IPS-18a (cell line): ENCODE measurements at regions not wholly inside any gene's neighbourhood (a gene's known extent, or its start where the extent isn't known, plus 50 kb on each side); places are given as distances from the start of the nearest gene placed in this dataset.

Experiments used
- H3K27ac ChIP-seq: one replicate; pipeline ENCODE4 v1.5.1; 2013; ENCODE audit warnings: low read length
- H3K27me3 ChIP-seq: one replicate; pipeline ENCODE4 v1.6.1; 2013; ENCODE audit warnings: mild to moderate bottlenecking, low read length; ENCODE audit not compliant: control insufficient read depth, insufficient read depth
- H3K36me3 ChIP-seq: one replicate; pipeline ENCODE4 v1.6.1; 2013; ENCODE audit warnings: low read depth, low read length; ENCODE audit not compliant: control insufficient read depth
- H3K4me1 ChIP-seq: one replicate; pipeline ENCODE4 v1.6.1; 2013; ENCODE audit warnings: low read depth, low read length; ENCODE audit not compliant: control insufficient read depth
- H3K4me3 ChIP-seq: one replicate; pipeline ENCODE4 v1.5.1; 2013; ENCODE audit warnings: low read length
- H3K9ac ChIP-seq: one replicate; pipeline ENCODE4 v1.6.1; 2013; ENCODE audit warnings: mild to moderate bottlenecking, low read length, moderate library complexity
- H3K9me3 ChIP-seq: one replicate; pipeline ENCODE4 v1.6.1; 2013; ENCODE audit warnings: low read depth, low read length; ENCODE audit not compliant: control insufficient read depth

GRCh38 chr10:120121768-120122167 lies 229.2 kb downstream of the SEC23IP start:
- H3K27me3 ChIP-seq: no peaks in the 10 kb centered on the region
- H3K4me3 ChIP-seq: no peak overlapping the region
- no peak overlapping the region for H3K27ac ChIP-seq
- H3K4me1 ChIP-seq: peaks cover 5% of the 10 kb centered on the region
- H3K36me3 ChIP-seq: no peaks in the 10 kb centered on the region
- H3K9ac ChIP-seq: no peak overlapping the region
- no peaks in the 10 kb centered on the region for H3K9me3 ChIP-seq

GRCh38 chr10:120131183-120131582 lies 238.7 kb downstream of the SEC23IP start:
- H3K36me3 ChIP-seq: no peaks in the 10 kb centered on the region
- no peaks in the 10 kb centered on the region for H3K27me3 ChIP-seq
- H3K9me3 ChIP-seq: no peaks in the 10 kb centered on the region
- H3K27ac ChIP-seq: no peak overlapping the region
- H3K4me1 ChIP-seq: peaks cover 21% of the 10 kb centered on the region
- H3K4me3 ChIP-seq: no peak overlapping the region
- H3K9ac ChIP-seq: no peak overlapping the region

- no peaks in the 10 kb centered on the region for H3K9me3 ChIP-seq
Observed at GRCh38 chr10:120132811-120133210, 240.3 kb downstream of the SEC23IP start.

GRCh38 chr10:120138689-120139088 lies 246.2 kb downstream of the SEC23IP start:
- Histone ChIP-seq H3K27me3 (no peaks in the 10 kb centered on the region), H3K27ac (no peak overlapping the region), H3K9me3 (no peaks in the 10 kb centered on the region), H3K36me3 (no peaks in the 10 kb centered on the region), H3K4me1 (no peaks in the 10 kb centered on the region), H3K4me3 (no peak overlapping the region), H3K9ac (no peak overlapping the region)

More at GRCh38 chr10:120132811-120133210, 240.3 kb downstream of the SEC23IP start:
- H3K4me1 ChIP-seq: peaks cover 6% of the 10 kb centered on the region
- no peaks in the 10 kb centered on the region for H3K36me3 ChIP-seq
- H3K4me3 ChIP-seq: no peak overlapping the region
- no peak overlapping the region for H3K27ac ChIP-seq
- H3K9ac ChIP-seq: no peak overlapping the region
- H3K27me3 ChIP-seq: no peaks in the 10 kb centered on the region

GRCh38 chr10:120145107-120145506 lies 252.6 kb downstream of the SEC23IP start:
- Histone ChIP-seq H3K9me3 (no peaks in the 10 kb centered on the region), H3K9ac (no peak overlapping the region), H3K36me3 (no peaks in the 10 kb centered on the region), H3K27me3 (no peaks in the 10 kb centered on the region), H3K4me1 (no peaks in the 10 kb centered on the region), H3K4me3 (no peak overlapping the region), H3K27ac (no peak overlapping the region)

- Histone ChIP-seq H3K4me1 (no peaks in the 10 kb centered on the region), H3K27me3 (no peaks in the 10 kb centered on the region), H3K4me3 (no peak overlapping the region), H3K9ac (no peak overlapping the region), H3K9me3 (no peaks in the 10 kb centered on the region), H3K36me3 (no peaks in the 10 kb centered on the region), H3K27ac (no peak overlapping the region)
Observed at GRCh38 chr10:120156614-120157274, 264.2 kb downstream of the SEC23IP start.

GRCh38 chr10:120161111-120161510 lies 268.6 kb downstream of the SEC23IP start:
- Histone ChIP-seq H3K9me3 (no peaks in the 10 kb centered on the region), H3K27ac (no peak overlapping the region), H3K36me3 (no peaks in the 10 kb centered on the region), H3K4me3 (no peak overlapping the region), H3K4me1 (no peaks in the 10 kb centered on the region), H3K9ac (no peak overlapping the region), H3K27me3 (no peaks in the 10 kb centered on the region)

GRCh38 chr10:120162471-120162870 lies 269.9 kb downstream of the SEC23IP start:
- H3K9me3 ChIP-seq: no peaks in the 10 kb centered on the region
- no peaks in the 10 kb centered on the region for H3K27me3 ChIP-seq
- no peaks in the 10 kb centered on the region for H3K36me3 ChIP-seq
- H3K9ac ChIP-seq: no peak overlapping the region
- H3K27ac ChIP-seq: no peak overlapping the region
- H3K4me1 ChIP-seq: no peaks in the 10 kb centered on the region
- no peak overlapping the region for H3K4me3 ChIP-seq

GRCh38 chr10:120172356-120172755 lies 279.8 kb downstream of the SEC23IP start:
- Histone ChIP-seq H3K27ac (no peak overlapping the region), H3K9ac (no peak overlapping the region), H3K27me3 (no peaks in the 10 kb centered on the region), H3K36me3 (no peaks in the 10 kb centered on the region), H3K4me3 (no peak overlapping the region), H3K4me1 (no peaks in the 10 kb centered on the region), H3K9me3 (no peaks in the 10 kb centered on the region)

- no peaks in the 10 kb centered on the region for H3K27me3 ChIP-seq
- no peak overlapping the region for H3K27ac ChIP-seq
- no peaks in the 10 kb centered on the region for H3K4me1 ChIP-seq
- no peaks in the 10 kb centered on the region for H3K9me3 ChIP-seq
- no peak overlapping the region for H3K4me3 ChIP-seq
- no peak overlapping the region for H3K9ac ChIP-seq
- no peaks in the 10 kb centered on the region for H3K36me3 ChIP-seq
Observed at GRCh38 chr10:120174491-120174890, 282.0 kb downstream of the SEC23IP start.

- H3K4me3 ChIP-seq: no peak overlapping the region
- no peaks in the 10 kb centered on the region for H3K36me3 ChIP-seq
- no peaks in the 10 kb centered on the region for H3K9me3 ChIP-seq
- H3K27ac ChIP-seq: no peak overlapping the region
- no peak overlapping the region for H3K9ac ChIP-seq
- H3K27me3 ChIP-seq: no peaks in the 10 kb centered on the region
- H3K4me1 ChIP-seq: no peaks in the 10 kb centered on the region
Observed at GRCh38 chr10:120177330-120177729, 279.7 kb upstream of the PLPP4 start.

- H3K9me3 ChIP-seq: no peaks in the 10 kb centered on the region
- H3K27me3 ChIP-seq: no peaks in the 10 kb centered on the region
- H3K9ac ChIP-seq: no peak overlapping the region
- H3K27ac ChIP-seq: no peak overlapping the region
- no peaks in the 10 kb centered on the region for H3K36me3 ChIP-seq
- no peak overlapping the region for H3K4me3 ChIP-seq
- no peaks in the 10 kb centered on the region for H3K4me1 ChIP-seq
Observed at GRCh38 chr10:120180160-120180559, 276.9 kb upstream of the PLPP4 start.
